Smooth muscle cell of the brain vasculature (primary cell): ENCODE measurements at regions not wholly inside any gene's neighbourhood (a gene's known extent, or its start where the extent isn't known, plus 50 kb on each side); places are given as distances from the start of the nearest gene placed in this dataset.
A peak's percentile ranks its signal among the peaks of the same experiment; 100 is the strongest.

ENCODE experiments used
- DNase-seq: peaks from one replicate; pipeline ENCODE4 v3.0.0-alpha.2; 2012; ENCODE audit warnings: low read depth, low spot score

GRCh38 chr7:135828604-135829003 is 80.0 kb upstream of the FAM180A start:
- DNase-seq, result no peak

GRCh38 chr7:135827391-135827790 is 78.8 kb upstream of the FAM180A start:
- DNase-seq, result no peak

- no peak for DNase-seq
Measured at GRCh38 chr7:135825406-135825805, 76.8 kb upstream of the FAM180A start.

GRCh38 chr7:135822376-135822775 is 73.8 kb upstream of the FAM180A start:
- DNase-seq, result no peak

GRCh38 chr7:135817583-135817982 is 69.0 kb upstream of the FAM180A start:
- DNase-seq, result no peak

- DNase-seq, result no peak
Measured at GRCh38 chr7:135815033-135815432, 66.4 kb upstream of the FAM180A start.

GRCh38 chr7:135812148-135812547 is 63.5 kb upstream of the FAM180A start:
- no peak for DNase-seq

GRCh38 chr7:135811506-135811905 is 62.9 kb upstream of the FAM180A start:
- no peak for DNase-seq

GRCh38 chr7:135808206-135808605 is 59.6 kb upstream of the FAM180A start:
- no peak for DNase-seq

GRCh38 chr7:135803143-135803542 is 54.5 kb upstream of the FAM180A start:
- no peak for DNase-seq

GRCh38 chr7:135802697-135803096 is 54.1 kb upstream of the FAM180A start:
- no peak for DNase-seq

- DNase-seq, result no peak
Measured at GRCh38 chr7:135801877-135802276, 53.3 kb upstream of the FAM180A start.

GRCh38 chr7:135801045-135801693 is 52.6 kb upstream of the FAM180A start:
- DNase-seq, result peak; percentile 24

- no peak for DNase-seq
Measured at GRCh38 chr7:135800560-135800959, 51.9 kb upstream of the FAM180A start.

- DNase-seq, result no peak
Measured at GRCh38 chr7:135799881-135800280, 51.3 kb upstream of the FAM180A start.
